ENCODE measurements at regions not wholly inside any gene's neighbourhood (a gene's known extent, or its start where the extent isn't known, plus 50 kb on each side); places are given as distances from the start of the nearest gene placed in this dataset.

DNA sequence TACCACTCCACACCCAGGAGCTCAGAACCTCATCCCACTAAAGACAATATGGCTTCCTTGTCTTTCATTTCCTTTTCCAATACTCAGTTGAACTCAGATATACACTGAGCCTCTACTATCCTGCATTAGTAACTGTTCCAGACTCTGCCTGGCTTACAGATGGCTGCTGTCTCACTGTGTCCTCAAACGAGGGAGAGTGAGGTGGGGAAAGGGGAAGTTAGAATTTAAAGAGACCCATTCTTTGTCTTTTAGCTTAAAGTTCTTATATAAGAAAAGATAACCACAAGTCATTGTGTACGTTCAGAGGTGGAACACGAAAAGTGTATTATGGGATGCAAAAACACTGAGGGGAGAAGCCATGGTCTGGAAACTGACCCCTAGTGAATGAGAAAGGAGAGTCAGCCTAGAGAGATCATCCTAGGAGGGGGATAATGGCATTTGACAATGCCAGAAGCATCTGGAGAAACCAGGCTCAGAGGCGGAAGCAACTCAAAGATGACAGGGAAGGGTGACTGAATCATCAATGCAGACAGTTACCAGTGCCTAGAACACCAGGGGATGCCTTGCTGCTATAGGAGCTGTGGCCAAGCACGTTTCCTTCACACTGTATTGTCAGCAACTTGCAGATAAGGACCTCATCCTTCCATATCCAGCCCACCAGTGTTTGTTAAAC is 170.7 kb downstream of the CYRIA start:
- H3K27ac Mint-ChIP-seq = no peak overlapping the region
- no peak overlapping the region for H3K4me3 Mint-ChIP-seq
- no peaks in the 10 kb centered on the region for H3K27me3 Mint-ChIP-seq (ENCODE audit: low read depth, poor library complexity)
- TF ChIP-seq, protein P1, sequence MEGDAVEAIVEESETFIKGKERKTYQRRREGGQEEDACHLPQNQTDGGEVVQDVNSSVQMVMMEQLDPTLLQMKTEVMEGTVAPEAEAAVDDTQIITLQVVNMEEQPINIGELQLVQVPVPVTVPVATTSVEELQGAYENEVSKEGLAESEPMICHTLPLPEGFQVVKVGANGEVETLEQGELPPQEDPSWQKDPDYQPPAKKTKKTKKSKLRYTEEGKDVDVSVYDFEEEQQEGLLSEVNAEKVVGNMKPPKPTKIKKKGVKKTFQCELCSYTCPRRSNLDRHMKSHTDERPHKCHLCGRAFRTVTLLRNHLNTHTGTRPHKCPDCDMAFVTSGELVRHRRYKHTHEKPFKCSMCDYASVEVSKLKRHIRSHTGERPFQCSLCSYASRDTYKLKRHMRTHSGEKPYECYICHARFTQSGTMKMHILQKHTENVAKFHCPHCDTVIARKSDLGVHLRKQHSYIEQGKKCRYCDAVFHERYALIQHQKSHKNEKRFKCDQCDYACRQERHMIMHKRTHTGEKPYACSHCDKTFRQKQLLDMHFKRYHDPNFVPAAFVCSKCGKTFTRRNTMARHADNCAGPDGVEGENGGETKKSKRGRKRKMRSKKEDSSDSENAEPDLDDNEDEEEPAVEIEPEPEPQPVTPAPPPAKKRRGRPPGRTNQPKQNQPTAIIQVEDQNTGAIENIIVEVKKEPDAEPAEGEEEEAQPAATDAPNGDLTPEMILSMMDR (IDR thresholded peaks at IDR 0.05) = no peak
- no peaks in the 10 kb centered on the region for H3K9me3 Mint-ChIP-seq
- peaks cover 16% of the 10 kb centered on the region for H3K4me1 Mint-ChIP-seq
- no peaks in the 10 kb centered on the region for H3K36me3 Mint-ChIP-seq (ENCODE audit: low read depth)
- no peak for DNase-seq

DNA sequence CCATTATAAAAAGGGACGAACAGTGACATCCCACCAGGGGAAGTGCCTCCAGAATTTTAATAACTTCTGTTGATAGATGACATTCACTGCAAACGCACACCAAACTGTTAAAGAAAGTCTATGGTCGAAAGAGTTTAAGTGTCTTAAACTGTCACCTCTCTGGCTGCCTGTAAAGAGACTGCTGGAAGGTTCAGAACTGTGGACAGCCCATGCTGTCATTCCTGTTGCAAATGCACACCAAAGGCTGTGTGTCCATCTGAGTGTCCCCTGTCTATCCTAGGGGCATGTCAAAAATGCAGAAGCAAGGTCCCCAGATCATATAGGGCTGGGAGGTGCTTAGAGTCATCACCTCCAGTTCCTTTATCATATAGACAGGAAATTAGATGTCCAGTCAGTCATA is 171.8 kb downstream of the CYRIA start:
- H3K9me3 Mint-ChIP-seq = no peaks in the 10 kb centered on the region
- DNase-seq = no peak
- peaks cover 16% of the 10 kb centered on the region for H3K4me1 Mint-ChIP-seq
- no peak overlapping the region for H3K4me3 Mint-ChIP-seq
- no peak overlapping the region for H3K27ac Mint-ChIP-seq
- H3K27me3 Mint-ChIP-seq (ENCODE audit: low read depth, poor library complexity) = no peaks in the 10 kb centered on the region
- H3K36me3 Mint-ChIP-seq (ENCODE audit: low read depth) = no peaks in the 10 kb centered on the region
- TF ChIP-seq, protein P1 (IDR thresholded peaks at IDR 0.05) = no peak

DNA sequence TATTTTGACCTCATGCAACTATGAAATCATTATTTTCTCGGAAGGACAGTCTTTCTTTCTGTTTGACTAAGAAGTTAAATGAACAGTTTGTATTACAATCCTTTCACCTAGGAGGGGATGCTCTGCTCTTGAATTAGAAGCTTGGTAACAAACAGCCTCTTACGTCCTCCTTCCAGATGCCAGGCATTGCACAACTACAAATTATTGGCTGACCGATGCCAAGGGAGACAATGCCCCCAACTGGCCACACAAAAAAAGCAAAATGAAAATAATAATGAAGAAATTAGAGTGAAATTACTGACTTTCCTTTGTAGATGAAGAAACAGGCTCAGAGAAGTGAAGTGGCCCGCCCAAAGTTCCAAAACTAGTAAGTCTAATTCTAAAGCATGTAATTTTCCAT is 177.9 kb downstream of the CYRIA start:
- Mint-ChIP-seq H3K4me1 (peaks cover 7% of the 10 kb centered on the region), H3K4me3 (no peak overlapping the region), H3K27ac (no peak overlapping the region), H3K36me3 (ENCODE audit: low read depth) (peaks cover 5% of the 10 kb centered on the region), H3K9me3 (peaks cover 10% of the 10 kb centered on the region), H3K27me3 (ENCODE audit: low read depth, poor library complexity) (no peaks in the 10 kb centered on the region)
- DNase-seq = peak; percentile 13
- TF ChIP-seq, protein P1 (IDR thresholded peaks at IDR 0.05) = peak; percentile 42

DNA sequence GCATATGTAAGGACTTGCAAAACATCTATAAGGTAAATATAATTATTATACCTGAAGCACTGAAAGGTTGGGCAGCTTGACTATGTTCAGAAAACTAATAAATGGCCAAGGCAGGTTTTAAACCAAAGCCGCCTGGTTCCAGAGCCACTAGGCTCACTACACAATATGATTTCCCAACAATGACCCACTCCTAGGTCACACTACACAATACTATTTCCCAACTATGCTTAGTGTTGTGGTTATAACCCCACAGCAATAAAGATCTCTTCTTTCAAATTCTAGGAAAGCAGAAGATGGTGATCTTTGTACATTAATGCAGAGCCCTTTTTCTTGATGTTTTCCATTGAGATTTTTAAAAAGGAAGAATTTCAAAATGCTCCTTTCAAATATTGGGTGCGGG is 180.4 kb downstream of the CYRIA start:
- Mint-ChIP-seq H3K4me3 (no peak overlapping the region), H3K9me3 (peaks cover 15% of the 10 kb centered on the region), H3K27ac (no peak overlapping the region), H3K27me3 (ENCODE audit: low read depth, poor library complexity) (peaks cover 4% of the 10 kb centered on the region), H3K36me3 (ENCODE audit: low read depth) (peaks cover 5% of the 10 kb centered on the region), H3K4me1 (peaks cover 14% of the 10 kb centered on the region)
- no peak for DNase-seq
- TF ChIP-seq, protein P1 (IDR thresholded peaks at IDR 0.05) = no peak

DNA sequence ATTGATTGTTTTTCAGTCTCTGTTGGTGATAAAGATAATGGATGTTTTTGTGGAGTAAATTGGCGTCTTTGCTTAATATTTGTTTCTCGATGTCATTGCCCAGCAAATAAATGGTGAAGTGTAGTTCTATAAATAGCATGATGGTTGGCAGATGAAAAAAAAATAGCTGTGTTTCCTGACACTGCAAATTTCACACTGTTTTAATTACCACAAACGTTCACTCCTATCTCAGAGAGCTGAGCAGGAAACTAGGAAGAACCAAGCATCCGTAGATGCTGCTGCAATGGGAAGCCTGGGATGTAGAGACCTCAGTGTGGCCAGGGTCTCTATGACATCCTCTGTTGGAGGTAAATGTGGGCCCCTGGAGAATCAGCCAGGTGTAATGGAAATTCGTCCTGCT is 183.2 kb downstream of the CYRIA start:
- DNase-seq = no peak
- Mint-ChIP-seq H3K27me3 (ENCODE audit: low read depth, poor library complexity) (peaks cover 4% of the 10 kb centered on the region), H3K4me3 (no peak overlapping the region), H3K4me1 (peaks cover 23% of the 10 kb centered on the region), H3K27ac (no peak overlapping the region), H3K9me3 (peaks cover 22% of the 10 kb centered on the region), H3K36me3 (ENCODE audit: low read depth) (peaks cover 5% of the 10 kb centered on the region)
- TF ChIP-seq, protein P1 (IDR thresholded peaks at IDR 0.05) = no peak

DNA sequence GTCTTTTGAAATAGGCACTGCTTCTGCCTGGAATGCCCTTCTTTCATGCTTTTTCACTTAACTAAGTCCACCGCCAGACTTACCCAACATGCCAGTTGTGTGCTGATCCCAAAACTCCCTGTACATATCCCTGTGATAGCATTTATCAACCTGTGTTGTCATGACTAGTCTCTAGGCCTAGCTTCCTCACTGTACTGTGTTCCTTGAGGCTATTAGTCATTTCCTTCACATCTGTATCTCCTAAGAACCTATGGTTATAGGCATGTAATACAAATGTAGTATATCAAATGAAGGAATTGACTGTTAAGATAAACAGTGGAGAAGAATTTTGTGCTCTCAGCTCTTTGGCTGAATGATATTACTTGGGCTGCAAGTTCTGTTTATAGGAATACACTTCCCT is 184.3 kb downstream of the CYRIA start:
- no peak for DNase-seq
- Mint-ChIP-seq H3K4me3 (no peak overlapping the region), H3K27ac (no peak overlapping the region), H3K36me3 (ENCODE audit: low read depth) (peaks cover 5% of the 10 kb centered on the region), H3K9me3 (peaks cover 22% of the 10 kb centered on the region), H3K4me1 (peaks cover 23% of the 10 kb centered on the region), H3K27me3 (ENCODE audit: low read depth, poor library complexity) (peaks cover 4% of the 10 kb centered on the region)
- TF ChIP-seq, protein P1 (IDR thresholded peaks at IDR 0.05) = no peak

Measured in nephron progenitor cell (in vitro differentiated cells).